ENCODE measurements at regions not wholly inside any gene's neighbourhood (a gene's known extent, or its start where the extent isn't known, plus 50 kb on each side); places are given as distances from the start of the nearest gene placed in this dataset.

GRCh38 chr15:78691851-78692421 lies 50.9 kb upstream of the CHRNB4 start:
- 66% methylated on average over 3 of the region's 3 CpGs; no CpG with 5 or more reads in 1 of the 2 donors for WGBS, 2 donors (ENCODE audit: low coverage in 1 of 2)
- no peak for DNase-seq

GRCh38 chr15:78691167-78691850 lies 50.3 kb upstream of the CHRNB4 start:
- no peak for DNase-seq
- 73% methylated on average over 9 of the region's 9 CpGs; no CpG with 5 or more reads in 1 of the 2 donors for WGBS, 2 donors (ENCODE audit: low coverage in 1 of 2)
- TF ChIP-seq EP300 (IDR thresholded peaks at IDR 0.05; ENCODE audit: low read depth) (no peak), POLR2AphosphoS5 (IDR thresholded peaks at IDR 0.05) (no peak), CTCF (IDR thresholded peaks at IDR 0.05) (no peak), POLR2A (IDR thresholded peaks at IDR 0.05) (no peak)
- H3K4me1 ChIP-seq, result no peaks in the 10 kb centered on the region
- H3K36me3 ChIP-seq, result no peaks in the 10 kb centered on the region
- H3K27me3 ChIP-seq, result no peaks in the 10 kb centered on the region
- in situ Hi-C loops (cut with MboI; ENCODE audit: low pct_ligation_motif_present in 1 of 4, low pct_unique_long_range_greater_than_20kb in 1 of 4, low sequenced_read_pairs in 3 of 4), result no loop called here
- H3K4me3 ChIP-seq, result no peak overlapping the region
- intact Hi-C loops (cut with DNase I; ENCODE audit: low total_unique reads), result no loop called here
- H3K9me3 ChIP-seq, result no peaks in the 10 kb centered on the region
- no peak overlapping the region for H3K27ac ChIP-seq

More at GRCh38 chr15:78691851-78692421, 50.9 kb upstream of the CHRNB4 start:
- TF ChIP-seq POLR2A (IDR thresholded peaks at IDR 0.05) (no peak), EP300 (IDR thresholded peaks at IDR 0.05; ENCODE audit: low read depth) (no peak), POLR2AphosphoS5 (IDR thresholded peaks at IDR 0.05) (no peak), CTCF (IDR thresholded peaks at IDR 0.05) (no peak)
- H3K4me3 ChIP-seq, result no peak overlapping the region
- intact Hi-C loops (cut with DNase I; ENCODE audit: low total_unique reads) (no loop called here), in situ Hi-C loops (cut with MboI; ENCODE audit: low pct_ligation_motif_present in 1 of 4, low pct_unique_long_range_greater_than_20kb in 1 of 4, low sequenced_read_pairs in 3 of 4) (no loop called here)
- H3K36me3 ChIP-seq, result no peaks in the 10 kb centered on the region
- no peaks in the 10 kb centered on the region for H3K9me3 ChIP-seq
- no peak overlapping the region for H3K27ac ChIP-seq
- no peaks in the 10 kb centered on the region for H3K27me3 ChIP-seq
- no peaks in the 10 kb centered on the region for H3K4me1 ChIP-seq
